ENCODE measurements at regions not wholly inside any gene's neighbourhood (a gene's known extent, or its start where the extent isn't known, plus 50 kb on each side); places are given as distances from the start of the nearest gene placed in this dataset.

GRCh38 chr2:19747310-19748072 is 154.3 kb downstream of the TTC32 start (continued):
- TF ChIP-seq ZBTB44 (tag by site-specific recombination; IDR thresholded peaks at IDR 0.05): no peak
- TF ChIP-seq ZNF169 (tag by site-specific recombination; IDR thresholded peaks at IDR 0.05): no peak
- no peak for TF ChIP-seq ZNF449 (tag by site-specific recombination; IDR thresholded peaks at IDR 0.05)
- no peak for TF ChIP-seq GLIS2 (tag by site-specific recombination; IDR thresholded peaks at IDR 0.05)
- no peak for TF ChIP-seq ZNF311 (tag by site-specific recombination; IDR thresholded peaks at IDR 0.05; ENCODE audit: borderline replicate concordance)
- TF ChIP-seq CTCF (tag by site-specific recombination; IDR thresholded peaks at IDR 0.05): no peak
- no peak for TF ChIP-seq ZFP37 (tag by site-specific recombination; IDR thresholded peaks at IDR 0.05)
- no peak for TF ChIP-seq KLF10 (tag by site-specific recombination; IDR thresholded peaks at IDR 0.05)
- no peak for TF ChIP-seq YY1 (tag by site-specific recombination; IDR thresholded peaks at IDR 0.05)
- no peak for TF ChIP-seq ZNF148 (tag by site-specific recombination; IDR thresholded peaks at IDR 0.05; ENCODE audit: borderline replicate concordance)

GRCh38 chr2:19746611-19747309 is 155.0 kb downstream of the TTC32 start:
- Histone ChIP-seq H3K9me3 (ENCODE audit: control insufficient read depth, insufficient read depth, low read depth, low read length) (no peaks in the 10 kb centered on the region), H3K4me1 (ENCODE audit: control insufficient read depth, insufficient read depth, low read length) (no peaks in the 10 kb centered on the region), H3K4me3 (ENCODE audit: low read depth, low read length) (no peak overlapping the region), H3K27ac (ENCODE audit: extremely low read depth, low read depth, low read length) (no peak overlapping the region), H3K36me3 (ENCODE audit: control insufficient read depth in 2 of 2, insufficient read depth in 1 of 2, low read length in 2 of 2) (no peaks in the 10 kb centered on the region)
- CTCF ChIA-PET: interaction anchor here (0.6 to 1.9 kb wide), 23 partner anchors 8 to 1477 kb away, joined by 3 to 9 read pairs (median 3); no protein-coding TSS in a partner anchor
- POLR2A ChIA-PET: interaction anchor here (0.6 kb wide), 1 partner anchor 540 kb away, joined by 4 read pairs; no protein-coding TSS in a partner anchor
- TF ChIP-seq MZF1 (tag by site-specific recombination; IDR thresholded peaks at IDR 0.05; ENCODE audit: borderline replicate concordance): no peak
- no peak for TF ChIP-seq PRDM1 (tag by site-specific recombination; IDR thresholded peaks at IDR 0.05)
- peak; percentile 42; the same call in 1 of the 2 replicates for TF ChIP-seq SCRT2 (tag by site-specific recombination; IDR thresholded peaks at IDR 0.05)
- 0 out of 2 replicates have a peak, but pooled peaks have one; percentile 32 for TF ChIP-seq SCRT1 (tag by site-specific recombination; IDR thresholded peaks at IDR 0.05; ENCODE audit: borderline replicate concordance)
- no peak for TF ChIP-seq ZNF133 (tag by site-specific recombination; IDR thresholded peaks at IDR 0.05)
- no peak for TF ChIP-seq ZBTB20 (tag by site-specific recombination; IDR thresholded peaks at IDR 0.05)
- no peak for TF ChIP-seq ZNF548 (tag by site-specific recombination; IDR thresholded peaks at IDR 0.05)
- 0 out of 2 replicates have a peak, but pooled peaks have one; percentile 16 for TF ChIP-seq ZNF692 (tag by site-specific recombination; IDR thresholded peaks at IDR 0.05)
- TF ChIP-seq CTCF (tag by site-specific recombination; IDR thresholded peaks at IDR 0.05): peak; percentile 77
- peak; percentile 51 for TF ChIP-seq ZNF654 (tag by site-specific recombination; IDR thresholded peaks at IDR 0.05; ENCODE audit: low read depth)
